T-helper 1 cell treated with Interleukin-12 subunit alpha and Interleukin-12 subunit beta and Interleukin-4 antibody, amounts not matched to agents 30 μg/mL and 1 μg/mL, for 36 hours (primary cell): ENCODE measurements at regions not wholly inside any gene's neighbourhood (a gene's known extent, or its start where the extent isn't known, plus 50 kb on each side); places are given as distances from the start of the nearest gene placed in this dataset.
"Not testable (repeated sequence)": the region's sequence is repeated elsewhere in the genome, so short reads cannot be mapped to it uniquely, and the experiment has no call there.

ENCODE experiments used
- H3K27ac Mint-ChIP-seq: one replicate; pipeline ENCODE4 v1.8.0; 2021; ENCODE audit warnings: mild to moderate bottlenecking, mixed read lengths
- H3K27me3 Mint-ChIP-seq: one replicate; pipeline ENCODE4 v1.8.0; 2021; ENCODE audit warnings: low read depth, mixed read lengths
- H3K36me3 Mint-ChIP-seq: one replicate; pipeline ENCODE4 v1.8.0; 2021; ENCODE audit warnings: low read depth, mixed read lengths
- H3K4me1 Mint-ChIP-seq: one replicate; pipeline ENCODE4 v1.8.0; 2021; ENCODE audit warnings: low read depth, mixed read lengths
- H3K4me3 Mint-ChIP-seq: one replicate; pipeline ENCODE4 v1.8.0; 2021; ENCODE audit warnings: mild to moderate bottlenecking, moderate library complexity, mixed read lengths
- H3K9me3 Mint-ChIP-seq: one replicate; pipeline ENCODE4 v1.8.0; 2021; ENCODE audit warnings: mixed read lengths

GRCh38 chr5:108444130-108444529, 62.2 kb upstream of the FBXL17 start:
- H3K27ac Mint-ChIP-seq, H3K4me1 Mint-ChIP-seq, H3K9me3 Mint-ChIP-seq, H3K27me3 Mint-ChIP-seq, H3K4me3 Mint-ChIP-seq, H3K36me3 Mint-ChIP-seq: not testable (repeated sequence)

GRCh38 chr5:108442063-108442651, 60.3 kb upstream of the FBXL17 start:
- not testable (repeated sequence) for H3K4me1 Mint-ChIP-seq, H3K27me3 Mint-ChIP-seq, H3K9me3 Mint-ChIP-seq, H3K4me3 Mint-ChIP-seq, H3K36me3 Mint-ChIP-seq, H3K27ac Mint-ChIP-seq

- H3K27ac Mint-ChIP-seq = no peak overlapping the region
- no peak overlapping the region for H3K4me3 Mint-ChIP-seq
- no peaks in the 10 kb centered on the region for H3K4me1 Mint-ChIP-seq
- H3K9me3 Mint-ChIP-seq = no peaks in the 10 kb centered on the region
- H3K36me3 Mint-ChIP-seq = no peaks in the 10 kb centered on the region
- H3K27me3 Mint-ChIP-seq = no peaks in the 10 kb centered on the region
These were observed 55.5 kb upstream of the FBXL17 start for GRCh38 chr5:108437425-108437824.

- no peaks in the 10 kb centered on the region for H3K36me3 Mint-ChIP-seq
- H3K4me3 Mint-ChIP-seq = no peak overlapping the region
- H3K4me1 Mint-ChIP-seq = no peaks in the 10 kb centered on the region
- no peak overlapping the region for H3K27ac Mint-ChIP-seq
- H3K27me3 Mint-ChIP-seq = no peaks in the 10 kb centered on the region
- H3K9me3 Mint-ChIP-seq = no peaks in the 10 kb centered on the region
These were observed 54.8 kb upstream of the FBXL17 start for GRCh38 chr5:108436696-108437095.

- H3K4me3 Mint-ChIP-seq = no peak overlapping the region
These were observed 51.7 kb upstream of the FBXL17 start for GRCh38 chr5:108433600-108433999.

GRCh38 chr5:108432024-108432423, 50.1 kb upstream of the FBXL17 start:
- Mint-ChIP-seq H3K27ac (no peak overlapping the region), H3K27me3 (peaks cover 4% of the 10 kb centered on the region), H3K36me3 (no peaks in the 10 kb centered on the region), H3K4me3 (no peak overlapping the region), H3K9me3 (no peaks in the 10 kb centered on the region), H3K4me1 (no peaks in the 10 kb centered on the region)

More at GRCh38 chr5:108433600-108433999, 51.7 kb upstream of the FBXL17 start:
- Mint-ChIP-seq H3K27ac (no peak overlapping the region), H3K27me3 (peaks cover 4% of the 10 kb centered on the region), H3K4me1 (no peaks in the 10 kb centered on the region), H3K36me3 (no peaks in the 10 kb centered on the region), H3K9me3 (no peaks in the 10 kb centered on the region)
